GM23248 (cell line): ENCODE measurements at regions not wholly inside any gene's neighbourhood (a gene's known extent, or its start where the extent isn't known, plus 50 kb on each side); places are given as distances from the start of the nearest gene placed in this dataset.

Experiments
- EZH2 ChIP-seq: fragments of 200-600 bp; sonication (generic); IDR thresholded peaks from 2 replicates; pipeline ENCODE4 v1.6.1; 2018; ENCODE audit warnings: antibody characterized with exemption, mild to moderate bottlenecking; ENCODE audit not compliant: insufficient read depth, poor library complexity, severe bottlenecking
- EZH2phosphoT487 ChIP-seq: fragments of 200-600 bp; sonication (generic); IDR thresholded peaks from 2 replicates; pipeline ENCODE4 v1.6.1; 2018; ENCODE audit warnings: antibody characterized with exemption, moderate library complexity, mild to moderate bottlenecking, low read depth; ENCODE audit not compliant: insufficient read depth

GRCh38 chr2:66201242-66201641 is 233.7 kb upstream of the MEIS1 start:
- TF ChIP-seq EZH2: no peak
- no peak for TF ChIP-seq EZH2phosphoT487
